CD4-positive, CD25-positive, alpha-beta regulatory T cell (primary cell): ENCODE measurements at regions not wholly inside any gene's neighbourhood (a gene's known extent, or its start where the extent isn't known, plus 50 kb on each side); places are given as distances from the start of the nearest gene placed in this dataset.

ENCODE experiments used
- ATAC-seq, 2 donors: fragments of 150-1000 bp; cut with Tn5 transposase; one replicate each; pipeline ENCODE4 v1.10.0; 2021; ENCODE audit warnings: low read depth in 2 of 2, moderate number of reproducible peaks in 2 of 2, moderate library complexity in 1 of 2
- DNase-seq, 3 donors: peaks; one replicate each; pipeline versions ENCODE4 v3.0.0 to v3.0.0-alpha.2; 2012 to 2022; ENCODE audit warnings: mixed read lengths in 1 of 3
- H3K27ac ChIP-seq: one replicate; pipeline ENCODE4 v1.7.0; 2013; ENCODE audit warnings: mild to moderate bottlenecking, low read length; ENCODE audit not compliant: insufficient read depth, poor library complexity, severe bottlenecking
- H3K27me3 ChIP-seq: one replicate; pipeline ENCODE4 v1.7.0; 2013; ENCODE audit warnings: low read length; ENCODE audit not compliant: control insufficient read depth, insufficient read depth
- H3K36me3 ChIP-seq: one replicate; pipeline ENCODE4 v1.7.0; 2013; ENCODE audit warnings: mild to moderate bottlenecking, low read length, moderate library complexity; ENCODE audit not compliant: control insufficient read depth, insufficient read depth
- H3K4me1 ChIP-seq: 2 replicates; pipeline ENCODE4 v1.7.0; 2013; ENCODE audit warnings: mild to moderate bottlenecking, low read length; ENCODE audit not compliant: insufficient read depth, control insufficient read depth, poor library complexity, severe bottlenecking
- H3K4me3 ChIP-seq: one replicate; pipeline ENCODE4 v1.7.0; 2013; ENCODE audit warnings: low read depth, mild to moderate bottlenecking, low read length, moderate library complexity
- H3K9me3 ChIP-seq, 2 experiments: 1 replicate in 1 of 2; 2 replicates in 1 of 2; pipeline ENCODE4 v1.7.0; 2013; ENCODE audit warnings: low read length in 2 of 2, mild to moderate bottlenecking in 1 of 2, moderate library complexity in 1 of 2; ENCODE audit not compliant: control insufficient read depth in 2 of 2
- H3K27ac Mint-ChIP-seq, 3 donors: one replicate each; pipeline ENCODE4 v1.8.0; 2020 to 2022; ENCODE audit warnings: mild to moderate bottlenecking in 3 of 3, mixed read lengths in 3 of 3, moderate library complexity in 2 of 3
- H3K27me3 Mint-ChIP-seq: one replicate; pipeline ENCODE4 v1.8.0; 2022; ENCODE audit warnings: mild to moderate bottlenecking, mixed read lengths
- H3K36me3 Mint-ChIP-seq: one replicate; pipeline ENCODE4 v1.8.0; 2020; ENCODE audit warnings: mixed read lengths
- H3K4me1 Mint-ChIP-seq, 4 donors: one replicate each; pipeline ENCODE4 v1.8.0; 2020 to 2022; ENCODE audit warnings: mixed read lengths in 4 of 4, mild to moderate bottlenecking in 1 of 4
- H3K4me3 Mint-ChIP-seq, 4 donors: one replicate each; pipeline ENCODE4 v1.8.0; 2020 to 2022; ENCODE audit warnings: mild to moderate bottlenecking in 4 of 4, mixed read lengths in 4 of 4, moderate library complexity in 3 of 4
- H3K9me3 Mint-ChIP-seq, 7 donors: one replicate each; pipeline ENCODE4 v1.8.0; 2020 to 2022; ENCODE audit warnings: mixed read lengths in 7 of 7, mild to moderate bottlenecking in 3 of 7, moderate library complexity in 2 of 7

- H3K36me3 Mint-ChIP-seq = no peaks in the 10 kb centered on the region
- peaks cover 0 to 7% (median 1%) of the 10 kb centered on the region in 7 donors for H3K9me3 Mint-ChIP-seq
- H3K36me3 ChIP-seq = no peaks in the 10 kb centered on the region
- H3K27ac Mint-ChIP-seq = no peak overlapping the region
- DNase-seq = no peak
- no peaks in the 10 kb centered on the region for H3K4me1 Mint-ChIP-seq
- H3K27ac ChIP-seq = no peak overlapping the region
- no peaks in the 10 kb centered on the region for H3K27me3 ChIP-seq
- no peak overlapping the region for H3K4me3 Mint-ChIP-seq
- no peaks in the 10 kb centered on the region for H3K9me3 ChIP-seq
- ATAC-seq = no peak
- H3K4me3 ChIP-seq = no peak overlapping the region
- H3K27me3 Mint-ChIP-seq = no peaks in the 10 kb centered on the region
- no peaks in the 10 kb centered on the region for H3K4me1 ChIP-seq
Measured at GRCh38 chr12:118846416-118846815, 134.9 kb upstream of the SRRM4 start.

GRCh38 chr12:118850244-118850825, 131.0 kb upstream of the SRRM4 start:
- Mint-ChIP-seq H3K9me3 (peaks cover 0 to 7% (median 4%) of the 10 kb centered on the region in 7 donors), H3K27ac (no peak overlapping the region), H3K27me3 (no peaks in the 10 kb centered on the region), H3K4me3 (no peak overlapping the region), H3K4me1 (no peaks in the 10 kb centered on the region), H3K36me3 (no peaks in the 10 kb centered on the region)
- no peaks in the 10 kb centered on the region for H3K4me1 ChIP-seq
- H3K9me3 ChIP-seq = no peaks in the 10 kb centered on the region
- no peak overlapping the region for H3K4me3 ChIP-seq
- H3K27me3 ChIP-seq = peaks cover 2% of the 10 kb centered on the region
- H3K27ac ChIP-seq = no peak overlapping the region
- ATAC-seq = no peak
- H3K36me3 ChIP-seq = no peaks in the 10 kb centered on the region
- peak in 1 of 3 donors; percentile 6 for DNase-seq

GRCh38 chr12:118851891-118852290, 129.4 kb upstream of the SRRM4 start:
- no peaks in the 10 kb centered on the region for H3K36me3 ChIP-seq
- H3K27ac ChIP-seq = no peak overlapping the region
- DNase-seq (no peak), ATAC-seq (no peak)
- H3K36me3 Mint-ChIP-seq = no peaks in the 10 kb centered on the region
- H3K4me3 ChIP-seq = no peak overlapping the region
- no peaks in the 10 kb centered on the region for H3K9me3 ChIP-seq
- no peak overlapping the region for H3K27ac Mint-ChIP-seq
- H3K27me3 ChIP-seq = peaks cover 2% of the 10 kb centered on the region
- H3K4me1 Mint-ChIP-seq = no peaks in the 10 kb centered on the region
- H3K9me3 Mint-ChIP-seq = peaks cover 0 to 7% (median 0%) of the 10 kb centered on the region in 7 donors
- H3K4me3 Mint-ChIP-seq = no peak overlapping the region
- H3K4me1 ChIP-seq = no peaks in the 10 kb centered on the region
- H3K27me3 Mint-ChIP-seq = no peaks in the 10 kb centered on the region

GRCh38 chr12:118853634-118854033, 127.7 kb upstream of the SRRM4 start:
- Histone ChIP-seq H3K27me3 (peaks cover 2% of the 10 kb centered on the region), H3K4me1 (no peaks in the 10 kb centered on the region), H3K4me3 (no peak overlapping the region), H3K9me3 (no peaks in the 10 kb centered on the region), H3K27ac (no peak overlapping the region), H3K36me3 (no peaks in the 10 kb centered on the region)
- no peaks in the 10 kb centered on the region for H3K36me3 Mint-ChIP-seq
- ATAC-seq (no peak), DNase-seq (no peak)
- no peaks in the 10 kb centered on the region for H3K4me1 Mint-ChIP-seq
- H3K4me3 Mint-ChIP-seq = no peak overlapping the region
- no peaks in the 10 kb centered on the region for H3K27me3 Mint-ChIP-seq
- peak overlapping the region in 1 of 3 donors; percentile 20 for H3K27ac Mint-ChIP-seq
- peaks cover 0 to 11% (median 5%) of the 10 kb centered on the region in 7 donors for H3K9me3 Mint-ChIP-seq

- Histone ChIP-seq H3K4me1 (no peaks in the 10 kb centered on the region), H3K4me3 (no peak overlapping the region), H3K9me3 (no peaks in the 10 kb centered on the region), H3K27ac (no peak overlapping the region), H3K27me3 (peaks cover 2% of the 10 kb centered on the region), H3K36me3 (no peaks in the 10 kb centered on the region)
- Mint-ChIP-seq H3K4me3 (no peak overlapping the region), H3K4me1 (no peaks in the 10 kb centered on the region), H3K9me3 (peaks cover 0 to 9% (median 5%) of the 10 kb centered on the region in 7 donors), H3K36me3 (no peaks in the 10 kb centered on the region), H3K27me3 (no peaks in the 10 kb centered on the region), H3K27ac (no peak overlapping the region)
- ATAC-seq (no peak), DNase-seq (no peak)
Measured at GRCh38 chr12:118855858-118856257, 125.5 kb upstream of the SRRM4 start.

GRCh38 chr12:118866346-118866745, 115.0 kb upstream of the SRRM4 start:
- no peaks in the 10 kb centered on the region for H3K9me3 ChIP-seq
- H3K36me3 Mint-ChIP-seq = no peaks in the 10 kb centered on the region
- H3K27ac ChIP-seq = no peak overlapping the region
- ATAC-seq (no peak), DNase-seq (no peak)
- peaks cover 0 to 10% (median 2%) of the 10 kb centered on the region in 7 donors for H3K9me3 Mint-ChIP-seq
- H3K4me1 Mint-ChIP-seq = no peaks in the 10 kb centered on the region
- no peak overlapping the region for H3K4me3 ChIP-seq
- no peaks in the 10 kb centered on the region for H3K27me3 ChIP-seq
- peak overlapping the region in 1 of 3 donors; percentile 63 for H3K27ac Mint-ChIP-seq
- no peak overlapping the region for H3K4me3 Mint-ChIP-seq
- no peaks in the 10 kb centered on the region for H3K4me1 ChIP-seq
- no peaks in the 10 kb centered on the region for H3K36me3 ChIP-seq
- no peaks in the 10 kb centered on the region for H3K27me3 Mint-ChIP-seq

- H3K9me3 Mint-ChIP-seq = peaks cover 0 to 8% (median 0%) of the 10 kb centered on the region in 7 donors
- Histone ChIP-seq H3K9me3 (no peaks in the 10 kb centered on the region), H3K4me1 (no peaks in the 10 kb centered on the region), H3K4me3 (no peak overlapping the region), H3K36me3 (no peaks in the 10 kb centered on the region), H3K27me3 (no peaks in the 10 kb centered on the region), H3K27ac (no peak overlapping the region)
- H3K27ac Mint-ChIP-seq = no peak overlapping the region
- no peak overlapping the region for H3K4me3 Mint-ChIP-seq
- H3K4me1 Mint-ChIP-seq = no peaks in the 10 kb centered on the region
- no peak for DNase-seq
- H3K36me3 Mint-ChIP-seq = no peaks in the 10 kb centered on the region
- peaks cover 4% of the 10 kb centered on the region for H3K27me3 Mint-ChIP-seq
- no peak for ATAC-seq
Measured at GRCh38 chr12:118870551-118870950, 110.8 kb upstream of the SRRM4 start.
